ENCODE measurements at regions not wholly inside any gene's neighbourhood (a gene's known extent, or its start where the extent isn't known, plus 50 kb on each side); places are given as distances from the start of the nearest gene placed in this dataset.

DNA sequence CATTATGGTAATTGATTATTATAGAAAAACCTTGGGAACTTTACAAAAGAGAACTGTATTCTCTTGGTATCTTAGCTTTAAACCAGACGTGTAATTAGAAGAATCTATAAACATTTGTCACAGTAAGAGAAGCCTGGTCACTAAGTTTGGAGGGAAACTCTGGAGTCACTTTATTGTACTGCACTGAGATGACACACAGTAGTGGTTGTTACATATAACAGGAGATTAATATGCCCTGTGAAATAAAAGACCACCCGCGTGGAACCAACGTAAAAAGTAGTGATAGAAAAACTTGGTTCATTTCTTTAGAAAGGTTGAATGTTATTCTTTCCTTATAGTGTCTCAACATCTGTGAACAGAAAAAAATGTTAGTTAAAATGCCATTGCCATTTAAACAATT, 416.1 kb downstream of the MDFIC start:
- FAIRE-seq (no peak), DNase-seq (ENCODE audit: extremely low read depth in 1 of 4, low spot score in 3 of 4) (no peak), ATAC-seq (no peak)
- no peak overlapping the region for H2AFZ ChIP-seq (ENCODE audit: low read depth, low read length)
- CTCF ChIA-PET (ENCODE audit: low intra/inter-chr PET ratio): no interaction called here
- no peak overlapping the region for H3K27ac ChIP-seq (ENCODE audit: extremely low read depth, low read depth, low read length)
- no peak overlapping the region for H3K4me2 ChIP-seq (ENCODE audit: insufficient read depth, low read length)
- no peaks in the 10 kb centered on the region for H3K79me2 ChIP-seq (ENCODE audit: control insufficient read depth, insufficient read depth, low read length)
- WGBS (ENCODE audit: insufficient coverage, low coverage, missing lambda C conversion rate): 4% methylated on average over 4 of the region's 4 CpGs
- POLR2A ChIA-PET: no interaction called here
- in situ Hi-C loops (cut with MboI): no loop called here
- H3K36me3 ChIP-seq (ENCODE audit: control insufficient read depth, insufficient read depth, low read length): no peaks in the 10 kb centered on the region
- intact Hi-C loops (cut with micrococcal nuclease): no loop called here
- no peaks in the 10 kb centered on the region for H4K20me1 ChIP-seq (replicated peaks; ENCODE audit: control insufficient read depth, insufficient read depth, low read length)
- no peak overlapping the region for H3K9ac ChIP-seq (ENCODE audit: insufficient read depth in 1 of 2, low read depth in 2 of 2, low read length in 2 of 2)
- BruUV-seq (replicated peaks): no TSS peak
- no peaks in the 10 kb centered on the region for H3K9me1 ChIP-seq (ENCODE audit: control insufficient read depth, insufficient read depth, low read length)
- H3K4me3 ChIP-seq: no peak overlapping the region
- H3K9me3 ChIP-seq (replicated peaks; ENCODE audit: control insufficient read depth, insufficient read depth, low read depth, low read length): 0 out of 2 replicates have a peak, but pooled peaks cover 1% of the 10 kb centered on the region
- no peaks in the 10 kb centered on the region for H3K27me3 ChIP-seq (ENCODE audit: control insufficient read depth in 2 of 2, insufficient read depth in 2 of 2, low read length in 2 of 2)
- TF ChIP-seq PPARD (CRISPR knock-in tag; IDR thresholded peaks at IDR 0.05): no peak
- TF ChIP-seq YY1 (IDR thresholded peaks at IDR 0.05; ENCODE audit: borderline replicate concordance in 1 of 3, control insufficient read depth in 1 of 3, extremely low read depth in 1 of 3, insufficient read depth in 3 of 3, insufficient read length in 1 of 3, insufficient replicate concordance in 2 of 3, low read depth in 1 of 3, low read length in 2 of 3): no peak
- TF ChIP-seq, protein P1, sequence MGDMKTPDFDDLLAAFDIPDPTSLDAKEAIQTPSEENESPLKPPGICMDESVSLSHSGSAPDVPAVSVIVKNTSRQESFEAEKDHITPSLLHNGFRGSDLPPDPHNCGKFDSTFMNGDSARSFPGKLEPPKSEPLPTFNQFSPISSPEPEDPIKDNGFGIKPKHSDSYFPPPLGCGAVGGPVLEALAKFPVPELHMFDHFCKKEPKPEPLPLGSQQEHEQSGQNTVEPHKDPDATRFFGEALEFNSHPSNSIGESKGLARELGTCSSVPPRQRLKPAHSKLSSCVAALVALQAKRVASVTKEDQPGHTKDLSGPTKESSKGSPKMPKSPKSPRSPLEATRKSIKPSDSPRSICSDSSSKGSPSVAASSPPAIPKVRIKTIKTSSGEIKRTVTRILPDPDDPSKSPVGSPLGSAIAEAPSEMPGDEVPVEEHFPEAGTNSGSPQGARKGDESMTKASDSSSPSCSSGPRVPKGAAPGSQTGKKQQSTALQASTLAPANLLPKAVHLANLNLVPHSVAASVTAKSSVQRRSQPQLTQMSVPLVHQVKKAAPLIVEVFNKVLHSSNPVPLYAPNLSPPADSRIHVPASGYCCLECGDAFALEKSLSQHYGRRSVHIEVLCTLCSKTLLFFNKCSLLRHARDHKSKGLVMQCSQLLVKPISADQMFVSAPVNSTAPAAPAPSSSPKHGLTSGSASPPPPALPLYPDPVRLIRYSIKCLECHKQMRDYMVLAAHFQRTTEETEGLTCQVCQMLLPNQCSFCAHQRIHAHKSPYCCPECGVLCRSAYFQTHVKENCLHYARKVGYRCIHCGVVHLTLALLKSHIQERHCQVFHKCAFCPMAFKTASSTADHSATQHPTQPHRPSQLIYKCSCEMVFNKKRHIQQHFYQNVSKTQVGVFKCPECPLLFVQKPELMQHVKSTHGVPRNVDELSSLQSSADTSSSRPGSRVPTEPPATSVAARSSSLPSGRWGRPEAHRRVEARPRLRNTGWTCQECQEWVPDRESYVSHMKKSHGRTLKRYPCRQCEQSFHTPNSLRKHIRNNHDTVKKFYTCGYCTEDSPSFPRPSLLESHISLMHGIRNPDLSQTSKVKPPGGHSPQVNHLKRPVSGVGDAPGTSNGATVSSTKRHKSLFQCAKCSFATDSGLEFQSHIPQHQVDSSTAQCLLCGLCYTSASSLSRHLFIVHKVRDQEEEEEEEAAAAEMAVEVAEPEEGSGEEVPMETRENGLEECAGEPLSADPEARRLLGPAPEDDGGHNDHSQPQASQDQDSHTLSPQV (IDR thresholded peaks at IDR 0.05): no peak
- H3K4me1 ChIP-seq (replicated peaks in 1 of 2; ENCODE audit: control insufficient read depth in 2 of 2, insufficient read depth in 2 of 2, low read length in 2 of 2): no peaks in the 10 kb centered on the region
